Sigmoid colon (tissue), 6 donors: ENCODE measurements at regions not wholly inside any gene's neighbourhood (a gene's known extent, or its start where the extent isn't known, plus 50 kb on each side); places are given as distances from the start of the nearest gene placed in this dataset.
A peak's percentile ranks its signal among the peaks of the same experiment; 100 is the strongest.

Source experiments
- DNase-seq: peaks from one replicate; pipeline ENCODE4 v3.0.0-alpha.2; 2019
- H3K27ac ChIP-seq, 4 donors: fragments of 200-600 bp; sonication (generic); one replicate each; pipeline ENCODE4 v1.5.1; 2016 to 2019; ENCODE audit warnings: mild to moderate bottlenecking in 1 of 4
- H3K27me3 ChIP-seq, 3 donors: fragments of 200-600 bp; sonication (generic); one replicate each; pipeline ENCODE4 v1.5.1; 2019; ENCODE audit warnings: mild to moderate bottlenecking in 1 of 3
- H3K36me3 ChIP-seq, 4 donors: fragments of 200-600 bp; sonication (generic); one replicate each; pipeline ENCODE4 v1.5.1; 2016 to 2019
- H3K4me1 ChIP-seq, 4 donors: fragments of 200-600 bp; sonication (generic); one replicate each; pipeline ENCODE4 v1.5.1; 2017 to 2019
- H3K4me3 ChIP-seq, 4 donors: fragments of 200-600 bp; sonication (generic); one replicate each; pipeline ENCODE4 v1.5.1; 2017 to 2019; ENCODE audit warnings: mild to moderate bottlenecking in 2 of 4, moderate library complexity in 1 of 4
- H3K9me3 ChIP-seq, 4 donors: fragments of 200-600 bp in 3 of 4; sonication (generic) in 3 of 4; one replicate each; pipeline versions ENCODE4 v1.5.1 to v1.6.1; 2013 to 2019
- CTCF ChIP-seq, 4 experiments: fragments of 450-650 bp in 3 of 4; fragments of 200-600 bp in 1 of 4; IDR thresholded peaks; one replicate each; pipeline ENCODE4 v1.5.1; 2016 to 2019; ENCODE audit warnings: antibody characterized with exemption in 4 of 4, mild to moderate bottlenecking in 3 of 4, moderate library complexity in 2 of 4
- EP300 ChIP-seq, 4 donors: sonication (generic); formaldehyde crosslinking; IDR thresholded peaks; one replicate each; pipeline ENCODE4 v1.6.1; 2017; ENCODE audit warnings: antibody characterized with exemption in 4 of 4
- POLR2A ChIP-seq, 2 donors: fragments of 450-650 bp; IDR thresholded peaks; one replicate each; pipeline ENCODE4 v1.6.1; 2016; ENCODE audit warnings: antibody characterized with exemption in 2 of 2, mild to moderate bottlenecking in 2 of 2, moderate library complexity in 2 of 2
- POLR2AphosphoS5 ChIP-seq, 4 donors: sonication (generic); formaldehyde crosslinking; IDR thresholded peaks; one replicate each; pipeline ENCODE4 v1.6.1; 2017; ENCODE audit warnings: antibody characterized with exemption in 4 of 4
- WGBS, 2 donors: extraction: QIAGEN DNeasy Blood & Tissue Kit; methylation state at CpG; one replicate each; pipeline ENCODE4 v1.1.7; 2013; 5-methylcytosine and 5-hydroxymethylcytosine counted together
- intact Hi-C: fragments of 100-400 bp; cut with DNase I; formaldehyde crosslinking; loops from one replicate; pipeline ENCODE4 v1.15.1; 2023
- donor health status: healthy with polysubstance abuse.
- donor health status: healthy.

- no peaks in the 10 kb centered on the region for H3K27me3 ChIP-seq
- no peaks in the 10 kb centered on the region for H3K9me3 ChIP-seq
- no peaks in the 10 kb centered on the region for H3K36me3 ChIP-seq
- TF ChIP-seq CTCF (IDR thresholded peaks at IDR 0.05) (peak in 1 of 4 experiments; percentile 18), POLR2A (IDR thresholded peaks at IDR 0.05) (no peak)
- no peak overlapping the region for H3K27ac ChIP-seq
- no peak overlapping the region for H3K4me3 ChIP-seq
- no peak for DNase-seq
- intact Hi-C loops, result no loop called here
- WGBS, 2 donors, result 53% methylated on average over 21 of the region's 21 CpGs
- no peaks in the 10 kb centered on the region for H3K4me1 ChIP-seq
Observed at GRCh38 chr5:117455236-117456233, 880.9 kb upstream of the SEMA6A start.

GRCh38 chr5:117454716-117455212 is 880.1 kb upstream of the SEMA6A start:
- H3K4me3 ChIP-seq, result no peak overlapping the region
- H3K4me1 ChIP-seq, result no peaks in the 10 kb centered on the region
- no peaks in the 10 kb centered on the region for H3K27me3 ChIP-seq
- H3K9me3 ChIP-seq, result no peaks in the 10 kb centered on the region
- WGBS, 2 donors, result 29 to 34% methylated on average over 13 of the region's 13 CpGs
- peak in 3 of 4 experiments; percentile 47 to 61 (median 48) for TF ChIP-seq CTCF (IDR thresholded peaks at IDR 0.05)
- TF ChIP-seq POLR2AphosphoS5 (IDR thresholded peaks at IDR 0.05), result no peak
- no peaks in the 10 kb centered on the region for H3K36me3 ChIP-seq
- intact Hi-C loops, result loop anchor here (5.0 kb wide), 1 partner anchor 1338 kb away; no protein-coding TSS in a partner anchor
- no peak for DNase-seq
- H3K27ac ChIP-seq, result no peak overlapping the region

GRCh38 chr5:117436846-117437245 is 862.2 kb upstream of the SEMA6A start:
- Histone ChIP-seq H3K4me3 (no peak overlapping the region), H3K27ac (peak overlapping the region in 3 of 4 donors; percentile 4 to 71 (median 28)), H3K9me3 (no peaks in the 10 kb centered on the region), H3K36me3 (no peaks in the 10 kb centered on the region), H3K27me3 (no peaks in the 10 kb centered on the region), H3K4me1 (peaks cover 0 to 44% (median 30%) of the 10 kb centered on the region in 4 donors)
- TF ChIP-seq POLR2AphosphoS5 (IDR thresholded peaks at IDR 0.05) (no peak), EP300 (IDR thresholded peaks at IDR 0.05) (no peak), POLR2A (IDR thresholded peaks at IDR 0.05) (no peak), CTCF (IDR thresholded peaks at IDR 0.05) (no peak)
- intact Hi-C loops, result loop anchor here (10.0 kb wide), 3 partner anchors 382 to 912 kb away; partner anchors contain the start of gene SEMA6A
- 87 to 88% methylated on average over 4 of the region's 4 CpGs for WGBS, 2 donors
- no peak for DNase-seq

GRCh38 chr5:117435203-117435602 is 860.6 kb upstream of the SEMA6A start:
- TF ChIP-seq CTCF (IDR thresholded peaks at IDR 0.05) (no peak), EP300 (IDR thresholded peaks at IDR 0.05) (peak in 2 of 4 donors; percentile 36 to 52), POLR2AphosphoS5 (IDR thresholded peaks at IDR 0.05) (peak; percentile 21 to 91 (median 56))
- no peak for DNase-seq
- Histone ChIP-seq H3K4me1 (peaks cover 0 to 61% (median 40%) of the 10 kb centered on the region in 4 donors), H3K27me3 (no peaks in the 10 kb centered on the region), H3K4me3 (no peak overlapping the region), H3K9me3 (no peaks in the 10 kb centered on the region), H3K36me3 (no peaks in the 10 kb centered on the region), H3K27ac (peak overlapping the region in 3 of 4 donors; percentile 66 to 74 (median 71))
- WGBS, 2 donors, result 77 to 94% methylated on average over 2 of the region's 2 CpGs
- intact Hi-C loops, result loop anchor here (10.0 kb wide), 3 partner anchors 380 to 910 kb away; partner anchors contain the start of gene SEMA6A
